HepG2 (cell line): ENCODE measurements at regions not wholly inside any gene's neighbourhood (a gene's known extent, or its start where the extent isn't known, plus 50 kb on each side); places are given as distances from the start of the nearest gene placed in this dataset.

Experiments
- ATAC-seq: fragments of 200-7000 bp; cut with Tn5 transposase; 3 replicates; pipeline ENCODE4 v1.9.1; 2020; ENCODE audit warnings: mild to moderate bottlenecking, moderate library complexity
- BruUV-seq: library from RNA; stranded (reverse); fragments of 400-500 nt; replicated peaks from 2 replicates; lab custom pipeline; 2021; lab: Mats Ljungman, UMichigan
- CTCF ChIA-PET: fragments of 300-600 bp; formaldehyde crosslinking; extraction: SDS; loops from one replicate; lab custom pipeline; 2021; ENCODE audit warnings: low total read pairs, inconsistent platforms, low intra/inter-chr PET ratio; lab: Yijun Ruan, JAX
- POLR2A ChIA-PET: fragments of 350-600 bp; sonication (Branson Sonifier 250); formaldehyde crosslinking; loops from one replicate; lab custom pipeline; 2020; ENCODE audit warnings: antibody characterized with exemption, inconsistent platforms; lab: Yijun Ruan, JAX
- DNase-seq: peaks from one replicate; pipeline ENCODE4 v3.0.0-alpha.2; 2015; ENCODE audit warnings: low spot score
- FAIRE-seq: peaks from 3 replicates; lab custom pipeline; 2011; peaks lifted over from hg19 to GRCh38; lab: Jason Lieb, UNC
- H2AFZ ChIP-seq: one replicate; pipeline ENCODE4 v1.6.1; 2011; ENCODE audit warnings: low read length, inconsistent platforms
- H3K27ac ChIP-seq: fragments of 300-600 bp; 3 replicates; pipeline ENCODE4 v1.8.0; 2011; ENCODE audit warnings: mixed run types, mild to moderate bottlenecking, mixed read lengths, low read length, inconsistent platforms; ENCODE audit not compliant: insufficient read depth; ENCODE audit errors: extremely low read length
- H3K27me3 ChIP-seq, 2 experiments: fragments of 200-600 bp in 1 of 2; 2 replicates in 1 of 2; 3 replicates in 1 of 2; pipeline versions ENCODE4 v1.6.0 to v1.8.0; 2011; ENCODE audit warnings: low read length in 2 of 2, mild to moderate bottlenecking in 2 of 2, moderate library complexity in 2 of 2, inconsistent platforms in 1 of 2; ENCODE audit not compliant: insufficient read depth in 2 of 2, control insufficient read depth in 1 of 2
- H3K36me3 ChIP-seq, 2 experiments: fragments of 200-600 bp in 1 of 2; replicated peaks in 1 of 2; 2 replicates in 1 of 2; 3 replicates in 1 of 2; pipeline versions ENCODE4 v1.5.1 to v1.8.0; 2011; ENCODE audit warnings: low read length in 2 of 2, inconsistent platforms in 1 of 2; ENCODE audit not compliant: insufficient read depth in 2 of 2, control insufficient read depth in 1 of 2
- H3K4me1 ChIP-seq: 2 replicates; pipeline ENCODE4 v1.5.1; 2012; ENCODE audit warnings: low read length, inconsistent platforms; ENCODE audit not compliant: insufficient read depth
- H3K4me2 ChIP-seq: 2 replicates; pipeline ENCODE4 v1.6.0; 2011; ENCODE audit warnings: low read depth, low read length, inconsistent platforms
- H3K4me3 ChIP-seq, 3 experiments: fragments of 200-600 bp in 1 of 3; sonication (generic), shearing (Covaris generic) in 1 of 3; replicated peaks in 1 of 3; 2 replicates each; pipeline ENCODE4 v1.5.1; 2011 to 2016; ENCODE audit warnings: low read length in 3 of 3, inconsistent platforms in 2 of 3, low read depth in 2 of 3, mild to moderate bottlenecking in 2 of 3, control low read depth in 1 of 3, mixed read lengths in 1 of 3; ENCODE audit not compliant: insufficient read depth in 1 of 3
- H3K79me2 ChIP-seq: one replicate; pipeline ENCODE4 v1.6.1; 2011; ENCODE audit warnings: low read length, inconsistent platforms; ENCODE audit not compliant: insufficient read depth
- H3K9ac ChIP-seq: 2 replicates; pipeline ENCODE4 v1.6.0; 2011; ENCODE audit warnings: mild to moderate bottlenecking, low read depth, low read length, inconsistent platforms; ENCODE audit not compliant: insufficient read depth
- H3K9me3 ChIP-seq: 2 replicates; pipeline ENCODE4 v1.5.1; 2012; ENCODE audit warnings: mild to moderate bottlenecking, low read length
- H4K20me1 ChIP-seq: 2 replicates; pipeline ENCODE4 v1.6.0; 2011; ENCODE audit warnings: inconsistent platforms, mild to moderate bottlenecking, low read length, moderate library complexity; ENCODE audit not compliant: insufficient read depth
- KDM1A ChIP-seq: IDR thresholded peaks from 2 replicates; pipeline ENCODE4 v1.6.1; 2016; ENCODE audit warnings: missing compliant biosample characterization
- ZBED4 ChIP-seq: sonication (generic); formaldehyde crosslinking; IDR thresholded peaks from 2 replicates; pipeline ENCODE4 v1.4.0; 2020; ENCODE audit warnings: missing genetic modification reagents, borderline replicate concordance
- WGBS: methylation state at CpG from one replicate; pipeline ENCODE4 v1.1.6; 2017; ENCODE audit warnings: low lambda C conversion rate; 5-methylcytosine and 5-hydroxymethylcytosine counted together
- in situ Hi-C: cut with HindIII; loops from 2 replicates; pipeline ENCODE4 v1.10.0; 2017; ENCODE audit warnings: low pct_unique_long_range_greater_than_20kb; ENCODE audit not compliant: extremely low pct_ligation_motif_present
- intact Hi-C: fragments of 100-400 bp; cut with micrococcal nuclease; formaldehyde crosslinking; loops from one replicate; pipeline ENCODE4 v1.10.0; 2022; ENCODE audit not compliant: unreplicated experiment
- TF ChIP-seq, protein P1 (sequence below): sonication (generic); formaldehyde crosslinking; IDR thresholded peaks from 2 replicates; pipeline ENCODE4 v1.5.0; 2020; ENCODE audit warnings: missing genetic modification reagents
- TF ChIP-seq, protein P2 (sequence below): sonication (generic); formaldehyde crosslinking; IDR thresholded peaks from 2 replicates; pipeline ENCODE4 v1.9.0; 2021; ENCODE audit warnings: missing genetic modification reagents, borderline replicate concordance

GRCh38 chr12:98042668-98043067, 472.7 kb upstream of the TMPO start (continued):
- TF ChIP-seq ZBED4 (CRISPR knock-in tag): no peak

DNA sequence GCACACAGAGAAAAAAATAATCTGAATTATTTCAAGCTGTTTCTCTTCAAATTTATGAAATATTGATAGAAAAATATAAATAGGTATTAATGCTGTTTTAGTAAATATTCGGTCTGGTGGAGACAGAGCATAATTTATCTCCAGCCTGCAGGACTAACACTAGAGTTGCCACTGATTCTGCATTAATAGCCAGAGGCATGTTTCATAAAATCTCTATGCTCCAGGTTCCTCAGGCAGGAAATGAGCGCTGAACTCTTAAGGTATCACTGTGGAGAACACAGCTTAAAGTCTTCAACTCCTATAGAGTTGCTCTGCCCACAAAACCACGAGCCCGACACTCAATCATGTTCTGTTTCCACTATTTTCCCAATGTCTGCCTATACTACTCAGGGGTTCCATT, 470.0 kb upstream of the TMPO start:
- H3K4me2 ChIP-seq: no peak overlapping the region
- POLR2A ChIA-PET: no interaction called here
- DNase-seq (no peak), ATAC-seq (no peak)
- intact Hi-C loops (no loop called here), in situ Hi-C loops (no loop called here)
- H3K9ac ChIP-seq: no peak overlapping the region
- H2AFZ ChIP-seq: no peak overlapping the region
- no peaks in the 10 kb centered on the region for H3K27me3 ChIP-seq
- H3K9me3 ChIP-seq: no peaks in the 10 kb centered on the region
- H3K4me1 ChIP-seq: no peaks in the 10 kb centered on the region
- no peaks in the 10 kb centered on the region for H3K79me2 ChIP-seq
- WGBS: 0% methylated on average over 4 of the region's 4 CpGs
- H3K36me3 ChIP-seq: no peaks in the 10 kb centered on the region
- BruUV-seq: no TSS peak
- TF ChIP-seq, protein P1, sequence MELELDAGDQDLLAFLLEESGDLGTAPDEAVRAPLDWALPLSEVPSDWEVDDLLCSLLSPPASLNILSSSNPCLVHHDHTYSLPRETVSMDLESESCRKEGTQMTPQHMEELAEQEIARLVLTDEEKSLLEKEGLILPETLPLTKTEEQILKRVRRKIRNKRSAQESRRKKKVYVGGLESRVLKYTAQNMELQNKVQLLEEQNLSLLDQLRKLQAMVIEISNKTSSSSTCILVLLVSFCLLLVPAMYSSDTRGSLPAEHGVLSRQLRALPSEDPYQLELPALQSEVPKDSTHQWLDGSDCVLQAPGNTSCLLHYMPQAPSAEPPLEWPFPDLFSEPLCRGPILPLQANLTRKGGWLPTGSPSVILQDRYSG (CRISPR knock-in tag): no peak
- TF ChIP-seq KDM1A: no peak
- TF ChIP-seq, protein P2, sequence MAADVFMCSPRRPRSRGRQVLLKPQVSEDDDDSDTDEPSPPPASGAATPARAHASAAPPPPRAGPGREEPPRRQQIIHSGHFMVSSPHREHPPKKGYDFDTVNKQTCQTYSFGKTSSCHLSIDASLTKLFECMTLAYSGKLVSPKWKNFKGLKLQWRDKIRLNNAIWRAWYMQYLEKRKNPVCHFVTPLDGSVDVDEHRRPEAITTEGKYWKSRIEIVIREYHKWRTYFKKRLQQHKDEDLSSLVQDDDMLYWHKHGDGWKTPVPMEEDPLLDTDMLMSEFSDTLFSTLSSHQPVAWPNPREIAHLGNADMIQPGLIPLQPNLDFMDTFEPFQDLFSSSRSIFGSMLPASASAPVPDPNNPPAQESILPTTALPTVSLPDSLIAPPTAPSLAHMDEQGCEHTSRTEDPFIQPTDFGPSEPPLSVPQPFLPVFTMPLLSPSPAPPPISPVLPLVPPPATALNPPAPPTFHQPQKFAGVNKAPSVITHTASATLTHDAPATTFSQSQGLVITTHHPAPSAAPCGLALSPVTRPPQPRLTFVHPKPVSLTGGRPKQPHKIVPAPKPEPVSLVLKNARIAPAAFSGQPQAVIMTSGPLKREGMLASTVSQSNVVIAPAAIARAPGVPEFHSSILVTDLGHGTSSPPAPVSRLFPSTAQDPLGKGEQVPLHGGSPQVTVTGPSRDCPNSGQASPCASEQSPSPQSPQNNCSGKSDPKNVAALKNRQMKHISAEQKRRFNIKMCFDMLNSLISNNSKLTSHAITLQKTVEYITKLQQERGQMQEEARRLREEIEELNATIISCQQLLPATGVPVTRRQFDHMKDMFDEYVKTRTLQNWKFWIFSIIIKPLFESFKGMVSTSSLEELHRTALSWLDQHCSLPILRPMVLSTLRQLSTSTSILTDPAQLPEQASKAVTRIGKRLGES: no peak
- TF ChIP-seq, all 625 proteins: peak for 0
- Histone ChIP-seq H4K20me1 (no peaks in the 10 kb centered on the region), H3K4me3 (no peak overlapping the region), H3K27ac (no peak overlapping the region)
- CTCF ChIA-PET: no interaction called here
- FAIRE-seq: no peak
